KOPT-K1 (cell line): ENCODE measurements at regions not wholly inside any gene's neighbourhood (a gene's known extent, or its start where the extent isn't known, plus 50 kb on each side); places are given as distances from the start of the nearest gene placed in this dataset.

Experiments
- H3K27ac ChIP-seq: fragments of 200-600 bp; sonication (generic); 2 replicates; pipeline ENCODE4 v1.5.1; 2016; ENCODE audit warnings: antibody characterized with exemption, mild to moderate bottlenecking, low read depth, low read length; ENCODE audit not compliant: poor library complexity, severe bottlenecking
- H3K36me3 ChIP-seq: fragments of 200-600 bp; sonication (generic); 2 replicates; pipeline ENCODE4 v1.5.1; 2017; ENCODE audit warnings: antibody characterized with exemption, mild to moderate bottlenecking, low read length, moderate library complexity; ENCODE audit not compliant: insufficient read depth
- H3K9me3 ChIP-seq: fragments of 200-600 bp; sonication (generic); 2 replicates; pipeline ENCODE4 v1.5.1; 2017; ENCODE audit warnings: antibody characterized with exemption, low read length, mild to moderate bottlenecking; ENCODE audit not compliant: insufficient read depth, poor library complexity, severe bottlenecking

DNA sequence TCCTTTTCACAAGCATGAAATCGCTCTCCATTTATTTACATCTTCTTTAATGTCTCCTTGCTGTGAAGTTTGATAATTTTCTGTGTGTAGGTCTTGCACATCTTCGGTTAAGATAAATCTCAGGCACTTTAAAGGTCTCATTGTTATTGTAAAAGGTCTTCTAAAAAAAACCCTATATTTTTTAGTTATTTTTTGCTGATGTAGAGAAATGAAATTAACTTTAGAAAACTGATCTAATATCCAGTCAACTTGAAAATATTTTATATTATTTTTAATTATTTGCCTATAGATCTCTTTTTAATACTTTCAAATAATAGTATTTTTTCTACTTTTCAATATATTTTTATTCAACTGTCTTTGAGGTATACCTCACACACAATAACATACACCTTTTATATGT, 169.4 kb downstream of the INSIG2 start:
- Histone ChIP-seq H3K27ac (no peak overlapping the region), H3K36me3 (no peaks in the 10 kb centered on the region), H3K9me3 (no peaks in the 10 kb centered on the region)

- Histone ChIP-seq H3K36me3 (no peaks in the 10 kb centered on the region), H3K9me3 (no peaks in the 10 kb centered on the region), H3K27ac (no peak overlapping the region)
Observed at GRCh38 chr2:118255771-118256372, 167.6 kb downstream of the INSIG2 start.

- Histone ChIP-seq H3K9me3 (no peaks in the 10 kb centered on the region), H3K36me3 (no peaks in the 10 kb centered on the region), H3K27ac (no peak overlapping the region)
Observed at GRCh38 chr2:118255301-118255700, 167.0 kb downstream of the INSIG2 start.

GRCh38 chr2:118254116-118254515, 165.8 kb downstream of the INSIG2 start:
- Histone ChIP-seq H3K27ac (no peak overlapping the region), H3K36me3 (no peaks in the 10 kb centered on the region), H3K9me3 (no peaks in the 10 kb centered on the region)

GRCh38 chr2:118251427-118251826, 163.2 kb downstream of the INSIG2 start:
- no peaks in the 10 kb centered on the region for H3K36me3 ChIP-seq
- H3K27ac ChIP-seq, result no peak overlapping the region
- H3K9me3 ChIP-seq, result no peaks in the 10 kb centered on the region

DNA sequence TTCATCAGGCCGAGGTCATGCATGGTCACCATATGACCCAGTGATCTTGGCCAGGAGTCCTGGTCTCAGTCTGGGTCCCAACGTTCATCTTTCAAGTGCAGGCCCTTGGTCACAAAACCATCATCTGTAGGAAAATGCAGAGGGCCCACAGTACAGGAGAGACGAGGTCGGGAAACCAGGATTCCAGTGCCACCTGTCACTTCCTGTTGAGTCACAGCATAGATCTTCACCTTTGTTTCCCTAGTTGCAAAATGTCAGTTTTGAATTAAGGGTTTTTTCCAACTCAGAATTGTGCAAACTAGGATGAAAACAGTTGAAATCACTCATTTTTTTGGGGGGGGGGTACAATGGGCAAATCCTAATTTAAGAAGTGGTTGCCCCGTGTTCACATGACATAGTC, 162.2 kb downstream of the INSIG2 start:
- no peak overlapping the region for H3K27ac ChIP-seq
- H3K9me3 ChIP-seq, result no peaks in the 10 kb centered on the region
- no peaks in the 10 kb centered on the region for H3K36me3 ChIP-seq

GRCh38 chr2:118250001-118250400, 161.7 kb downstream of the INSIG2 start:
- no peaks in the 10 kb centered on the region for H3K9me3 ChIP-seq

GRCh38 chr2:118249531-118249930, 161.3 kb downstream of the INSIG2 start:
- H3K36me3 ChIP-seq, result no peaks in the 10 kb centered on the region
- H3K27ac ChIP-seq, result no peak overlapping the region
- no peaks in the 10 kb centered on the region for H3K9me3 ChIP-seq

More at GRCh38 chr2:118250001-118250400, 161.7 kb downstream of the INSIG2 start:
- Histone ChIP-seq H3K36me3 (no peaks in the 10 kb centered on the region), H3K27ac (no peak overlapping the region)

DNA sequence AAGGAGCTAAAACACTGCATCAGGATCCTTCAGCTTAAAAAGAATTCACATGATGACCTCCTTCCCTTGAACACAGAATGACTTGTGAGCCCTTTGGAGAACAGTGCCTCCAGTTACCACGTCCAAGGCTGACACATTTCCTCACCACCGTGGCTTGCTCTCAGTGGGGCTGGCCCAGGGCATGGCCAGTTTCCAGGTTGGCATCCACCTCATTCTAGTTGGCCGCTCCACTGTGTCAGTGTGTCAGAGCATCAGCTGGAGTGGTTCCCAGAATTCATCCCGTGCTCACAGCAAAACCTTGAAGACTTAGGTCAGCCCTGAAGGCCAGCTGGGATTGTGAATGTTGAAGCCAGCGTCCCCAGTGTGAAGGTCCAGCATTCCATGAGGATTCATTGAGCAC, 158.5 kb downstream of the INSIG2 start:
- Histone ChIP-seq H3K27ac (no peak overlapping the region), H3K36me3 (no peaks in the 10 kb centered on the region)

GRCh38 chr2:118246079-118246478, 157.8 kb downstream of the INSIG2 start:
- Histone ChIP-seq H3K27ac (no peak overlapping the region), H3K9me3 (no peaks in the 10 kb centered on the region)

More for the DNA sequence above, 158.5 kb downstream of the INSIG2 start:
- no peaks in the 10 kb centered on the region for H3K9me3 ChIP-seq

GRCh38 chr2:118244686-118245085, 156.4 kb downstream of the INSIG2 start:
- Histone ChIP-seq H3K27ac (no peak overlapping the region), H3K9me3 (no peaks in the 10 kb centered on the region), H3K36me3 (no peaks in the 10 kb centered on the region)

More at GRCh38 chr2:118246079-118246478, 157.8 kb downstream of the INSIG2 start:
- no peaks in the 10 kb centered on the region for H3K36me3 ChIP-seq

DNA sequence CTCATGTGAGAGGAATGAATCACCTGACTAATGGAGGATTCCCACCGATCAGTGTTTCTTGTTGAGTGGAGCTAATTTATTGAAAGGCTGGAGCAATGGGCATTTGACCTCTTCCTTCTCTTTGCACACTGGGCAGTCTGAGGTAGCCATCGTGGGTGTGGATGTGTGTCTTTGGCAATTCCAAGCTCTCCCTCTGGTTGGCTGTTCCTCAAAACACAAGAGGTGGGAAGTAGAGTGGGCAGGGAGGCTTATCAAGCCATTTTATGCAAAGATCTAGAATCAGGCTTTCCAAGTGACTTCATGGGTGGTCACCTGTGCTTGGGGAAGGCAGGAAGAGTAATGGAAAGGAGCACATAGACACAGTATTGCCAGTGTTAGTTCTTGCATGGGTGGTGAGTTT, 154.8 kb downstream of the INSIG2 start:
- Histone ChIP-seq H3K36me3 (no peaks in the 10 kb centered on the region), H3K27ac (no peak overlapping the region), H3K9me3 (no peaks in the 10 kb centered on the region)

DNA sequence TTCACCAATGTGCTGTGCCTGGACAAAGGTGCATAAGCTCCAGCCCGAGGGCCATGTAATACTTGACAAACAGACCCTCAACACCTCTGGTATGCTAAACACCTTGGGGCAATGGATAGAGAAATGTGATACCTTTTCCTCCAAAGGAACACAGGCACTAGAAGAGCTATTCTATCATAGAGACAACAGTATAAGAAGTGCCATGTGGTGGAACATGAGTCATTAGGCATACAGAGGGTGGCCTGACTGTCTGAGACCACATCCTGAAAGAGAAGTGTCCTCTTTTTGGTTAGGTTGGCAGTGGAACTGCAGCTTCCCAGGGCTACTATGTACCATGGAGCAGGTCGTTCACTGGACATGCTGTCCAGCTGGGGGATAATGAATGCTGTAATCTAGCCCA, 153.9 kb downstream of the INSIG2 start:
- no peaks in the 10 kb centered on the region for H3K36me3 ChIP-seq
- H3K27ac ChIP-seq, result no peak overlapping the region
- no peaks in the 10 kb centered on the region for H3K9me3 ChIP-seq

- Histone ChIP-seq H3K9me3 (no peaks in the 10 kb centered on the region), H3K36me3 (no peaks in the 10 kb centered on the region), H3K27ac (no peak overlapping the region)
Observed at GRCh38 chr2:118241128-118241527, 152.9 kb downstream of the INSIG2 start.

DNA sequence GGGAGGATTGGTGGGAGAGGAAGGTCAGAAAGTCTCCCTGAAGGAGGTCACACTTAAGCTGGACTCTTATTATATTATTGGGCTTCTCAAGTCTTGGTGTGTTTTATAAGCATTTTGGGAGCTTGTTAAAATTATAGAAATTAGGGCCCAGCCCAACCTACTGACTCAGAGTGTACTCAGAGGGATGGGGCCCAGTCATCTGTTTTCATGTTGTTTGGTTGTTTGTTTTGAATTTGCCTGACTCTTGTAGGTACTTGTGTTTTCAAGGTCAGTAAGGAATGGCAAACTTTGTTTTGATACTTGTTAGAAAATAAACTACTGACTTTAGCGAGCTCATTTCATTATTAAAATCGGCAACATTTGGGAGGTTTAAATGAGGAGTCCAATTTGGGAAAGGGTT, 152.0 kb downstream of the INSIG2 start:
- Histone ChIP-seq H3K27ac (no peak overlapping the region), H3K9me3 (no peaks in the 10 kb centered on the region), H3K36me3 (no peaks in the 10 kb centered on the region)

DNA sequence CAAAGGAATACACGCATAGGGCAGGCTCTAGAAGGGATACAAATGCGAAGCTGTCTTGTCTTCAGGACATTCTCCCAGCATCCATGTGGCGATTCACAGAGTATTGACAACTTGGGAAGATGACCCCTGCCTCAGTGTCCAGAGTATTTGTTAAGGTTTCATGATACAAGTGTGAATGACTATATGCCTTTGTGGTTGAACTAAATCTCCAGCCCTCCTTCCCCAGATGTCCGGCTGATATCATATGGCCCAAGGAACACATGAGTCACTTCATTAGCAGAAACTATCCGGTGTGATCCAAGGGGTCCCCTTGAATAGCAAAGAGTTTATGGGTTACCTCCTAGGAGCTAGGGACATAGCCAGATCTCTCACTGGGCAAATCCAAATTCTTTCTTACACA, 151.0 kb downstream of the INSIG2 start:
- no peaks in the 10 kb centered on the region for H3K9me3 ChIP-seq
- H3K36me3 ChIP-seq, result no peaks in the 10 kb centered on the region
- no peak overlapping the region for H3K27ac ChIP-seq
